Caco-2 (cell line): ENCODE measurements at regions not wholly inside any gene's neighbourhood (a gene's known extent, or its start where the extent isn't known, plus 50 kb on each side); places are given as distances from the start of the nearest gene placed in this dataset.
"Not testable (repeated sequence)": the region's sequence is repeated elsewhere in the genome, so short reads cannot be mapped to it uniquely, and the experiment has no call there.

Experiments used
- BruUV-seq: library from RNA; stranded (reverse); fragments of 400-500 nt; replicated peaks from 2 replicates; lab custom pipeline; 2021; lab: Mats Ljungman, UMichigan
- CTCF ChIA-PET: fragments of 300-600 bp; sonication (Branson Sonifier 250); formaldehyde crosslinking; loops from one replicate; lab custom pipeline; 2022; ENCODE audit warnings: antibody characterized with exemption; lab: Charles Lee
- POLR2A ChIA-PET: fragments of 300-600 bp; sonication (Branson Sonifier 250); formaldehyde crosslinking; loops from one replicate; lab custom pipeline; 2022; ENCODE audit warnings: antibody characterized with exemption; lab: Charles Lee
- DNase-seq, 2 experiments: peaks; one replicate each; pipeline versions ENCODE4 v3.0.0 to v3.0.0-alpha.2; 2020 to 2022
- H3K27me3 ChIP-seq: replicated peaks from 2 replicates; pipeline ENCODE4 v1.6.0; 2011; ENCODE audit warnings: low read length; ENCODE audit not compliant: control insufficient read depth, insufficient read depth
- H3K36me3 ChIP-seq: 2 replicates; pipeline ENCODE4 v1.5.1; 2011; ENCODE audit warnings: low read length; ENCODE audit not compliant: control insufficient read depth, insufficient read depth
- H3K4me1 ChIP-seq: fragments of 250-450 bp; sonication (Bioruptor Pico); 2 replicates; pipeline ENCODE4 v1.5.1; 2020; ENCODE audit warnings: mild to moderate bottlenecking
- H3K4me3 ChIP-seq: 2 replicates; pipeline ENCODE4 v1.5.1; 2011; ENCODE audit warnings: low read depth, mild to moderate bottlenecking, control low read depth, low read length
- H3K9me3 ChIP-seq: fragments of 250-450 bp; sonication (Bioruptor Pico); 2 replicates; pipeline ENCODE4 v1.5.1; 2020; ENCODE audit warnings: mild to moderate bottlenecking, moderate library complexity
- H3K27ac Mint-ChIP-seq: one replicate; pipeline ENCODE4 v1.8.0; 2022; ENCODE audit warnings: mixed read lengths; ENCODE audit not compliant: unreplicated experiment
- H3K27me3 Mint-ChIP-seq: one replicate; pipeline ENCODE4 v1.8.0; 2022; ENCODE audit warnings: mixed read lengths; ENCODE audit not compliant: insufficient read depth, unreplicated experiment
- H3K36me3 Mint-ChIP-seq: one replicate; pipeline ENCODE4 v1.8.0; 2022; ENCODE audit warnings: mild to moderate bottlenecking, mixed read lengths; ENCODE audit not compliant: insufficient read depth, unreplicated experiment
- H3K4me1 Mint-ChIP-seq: one replicate; pipeline ENCODE4 v1.8.0; 2022; ENCODE audit warnings: low read depth, mixed read lengths; ENCODE audit not compliant: unreplicated experiment
- H3K4me3 Mint-ChIP-seq: one replicate; pipeline ENCODE4 v1.8.0; 2022; ENCODE audit warnings: mild to moderate bottlenecking, moderate library complexity, mixed read lengths; ENCODE audit not compliant: unreplicated experiment
- H3K9me3 Mint-ChIP-seq: one replicate; pipeline ENCODE4 v1.8.0; 2022; ENCODE audit warnings: mixed read lengths; ENCODE audit not compliant: unreplicated experiment
- intact Hi-C: fragments of 100-400 bp; cut with micrococcal nuclease; formaldehyde crosslinking; loops from one replicate; pipeline ENCODE4 v1.10.0; 2022; ENCODE audit not compliant: unreplicated experiment
- TF ChIP-seq, protein P1 (sequence below), 2 experiments: fragments of 200-600 bp in 1 of 2; IDR thresholded peaks; 1 replicate in 1 of 2; 2 replicates in 1 of 2; pipeline versions ENCODE4 v1.5.1 to v1.8.0; 2011 to 2022; ENCODE audit warnings: antibody characterized with exemption in 1 of 2, control low read depth in 1 of 2, inconsistent platforms in 1 of 2, low read depth in 1 of 2, low read length in 1 of 2, mild to moderate bottlenecking in 1 of 2, moderate library complexity in 1 of 2; ENCODE audit not compliant: insufficient read depth in 1 of 2, severe bottlenecking in 1 of 2, unreplicated experiment in 1 of 2

DNA sequence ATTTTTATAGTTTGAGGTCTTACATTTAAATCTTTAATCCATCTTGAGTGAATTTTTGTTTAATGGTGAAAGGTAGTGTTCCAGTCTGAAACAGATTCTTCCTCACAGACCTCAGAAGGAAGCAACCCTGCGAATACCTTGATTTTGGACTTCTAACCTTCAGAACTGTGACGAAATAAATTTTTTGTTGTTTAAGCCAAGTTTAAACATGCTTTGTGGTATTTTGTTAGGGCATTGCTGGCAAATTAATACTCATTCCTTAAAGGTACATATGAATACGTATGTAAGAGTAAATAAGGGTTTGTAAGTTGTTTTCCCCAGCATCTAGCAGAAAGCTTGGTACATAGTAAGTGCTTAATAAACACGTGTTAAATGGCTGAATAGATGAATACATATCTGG, 100.3 kb downstream of the SEC16B start:
- Histone ChIP-seq H3K9me3 (no peaks in the 10 kb centered on the region), H3K36me3 (no peaks in the 10 kb centered on the region), H3K4me1 (peaks cover 28% of the 10 kb centered on the region), H3K4me3 (no peak overlapping the region), H3K27me3 (no peaks in the 10 kb centered on the region)
- Mint-ChIP-seq H3K4me3 (no peak overlapping the region), H3K4me1 (peaks cover 20% of the 10 kb centered on the region), H3K9me3 (peaks cover 10% of the 10 kb centered on the region), H3K27me3 (no peaks in the 10 kb centered on the region), H3K36me3 (no peaks in the 10 kb centered on the region), H3K27ac (no peak overlapping the region)
- intact Hi-C loops: no loop called here
- TF ChIP-seq, protein P1, sequence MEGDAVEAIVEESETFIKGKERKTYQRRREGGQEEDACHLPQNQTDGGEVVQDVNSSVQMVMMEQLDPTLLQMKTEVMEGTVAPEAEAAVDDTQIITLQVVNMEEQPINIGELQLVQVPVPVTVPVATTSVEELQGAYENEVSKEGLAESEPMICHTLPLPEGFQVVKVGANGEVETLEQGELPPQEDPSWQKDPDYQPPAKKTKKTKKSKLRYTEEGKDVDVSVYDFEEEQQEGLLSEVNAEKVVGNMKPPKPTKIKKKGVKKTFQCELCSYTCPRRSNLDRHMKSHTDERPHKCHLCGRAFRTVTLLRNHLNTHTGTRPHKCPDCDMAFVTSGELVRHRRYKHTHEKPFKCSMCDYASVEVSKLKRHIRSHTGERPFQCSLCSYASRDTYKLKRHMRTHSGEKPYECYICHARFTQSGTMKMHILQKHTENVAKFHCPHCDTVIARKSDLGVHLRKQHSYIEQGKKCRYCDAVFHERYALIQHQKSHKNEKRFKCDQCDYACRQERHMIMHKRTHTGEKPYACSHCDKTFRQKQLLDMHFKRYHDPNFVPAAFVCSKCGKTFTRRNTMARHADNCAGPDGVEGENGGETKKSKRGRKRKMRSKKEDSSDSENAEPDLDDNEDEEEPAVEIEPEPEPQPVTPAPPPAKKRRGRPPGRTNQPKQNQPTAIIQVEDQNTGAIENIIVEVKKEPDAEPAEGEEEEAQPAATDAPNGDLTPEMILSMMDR (IDR thresholded peaks at IDR 0.05; ENCODE audit: insufficient read depth in 1 of 2, low read depth in 1 of 2, low read length in 1 of 2, severe bottlenecking in 1 of 2, unreplicated experiment in 1 of 2): no peak
- CTCF ChIA-PET: no interaction called here
- DNase-seq: no peak
- BruUV-seq: no TSS peak
- POLR2A ChIA-PET: no interaction called here

DNA sequence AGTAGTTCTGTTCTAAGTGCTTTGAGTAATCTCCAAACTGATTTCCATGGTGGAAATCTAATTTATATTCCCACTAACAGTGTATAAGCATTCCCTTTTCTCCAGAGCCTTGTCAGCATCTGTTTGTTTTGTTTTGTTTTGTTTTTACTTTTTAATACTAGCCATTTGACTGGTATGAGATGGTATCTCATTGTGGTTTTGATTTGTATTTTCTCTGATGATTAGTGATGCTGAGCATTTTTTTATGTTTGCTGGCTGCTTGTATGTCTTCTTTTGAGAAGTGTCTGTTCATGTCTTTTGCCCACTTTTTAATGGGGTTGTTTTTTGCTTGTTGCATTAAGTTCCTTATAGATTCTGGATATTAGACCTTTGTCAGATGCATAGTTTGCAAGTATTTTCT, 100.8 kb downstream of the SEC16B start:
- BruUV-seq, POLR2A ChIA-PET: not testable (repeated sequence)

DNA sequence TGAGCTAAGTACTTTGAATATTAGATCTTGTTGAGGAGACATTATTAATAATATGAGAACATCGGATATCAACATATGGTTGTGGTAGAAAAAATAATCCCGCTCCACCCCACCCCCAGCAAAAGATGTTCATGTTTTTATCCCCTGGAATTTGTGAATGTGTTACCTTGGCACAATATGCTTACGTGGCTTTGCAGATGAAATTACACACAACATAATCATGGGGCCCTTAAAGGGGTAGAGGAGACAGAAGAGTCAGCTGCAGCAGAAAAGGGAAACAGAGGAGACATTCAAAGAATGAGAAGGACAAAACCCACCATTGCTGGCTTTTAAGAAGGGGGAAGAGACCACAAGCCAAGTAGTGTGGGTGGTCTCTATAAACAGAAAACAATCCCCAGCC, 104.1 kb downstream of the SEC16B start:
- H3K27me3 ChIP-seq: no peaks in the 10 kb centered on the region
- CTCF ChIA-PET: no interaction called here
- Mint-ChIP-seq H3K4me1 (no peaks in the 10 kb centered on the region), H3K27me3 (peaks cover 4% of the 10 kb centered on the region), H3K9me3 (peaks cover 13% of the 10 kb centered on the region), H3K36me3 (no peaks in the 10 kb centered on the region), H3K4me3 (no peak overlapping the region), H3K27ac (no peak overlapping the region)
- no peak for DNase-seq
- no TSS peak for BruUV-seq
- no peaks in the 10 kb centered on the region for H3K4me1 ChIP-seq
- intact Hi-C loops: no loop called here
- no peak overlapping the region for H3K4me3 ChIP-seq
- H3K9me3 ChIP-seq: no peaks in the 10 kb centered on the region
- no peaks in the 10 kb centered on the region for H3K36me3 ChIP-seq
- POLR2A ChIA-PET: no interaction called here
- TF ChIP-seq, protein P1 (IDR thresholded peaks at IDR 0.05; ENCODE audit: insufficient read depth in 1 of 2, low read depth in 1 of 2, low read length in 1 of 2, severe bottlenecking in 1 of 2, unreplicated experiment in 1 of 2): no peak

More for the DNA sequence above, 100.8 kb downstream of the SEC16B start:
- H3K4me3 ChIP-seq, H3K9me3 ChIP-seq, DNase-seq, H3K9me3 Mint-ChIP-seq, H3K27me3 ChIP-seq, H3K4me3 Mint-ChIP-seq, H3K36me3 Mint-ChIP-seq, H3K36me3 ChIP-seq, H3K27me3 Mint-ChIP-seq, CTCF ChIA-PET, H3K27ac Mint-ChIP-seq, intact Hi-C loops: not testable (repeated sequence)
- H3K4me1 Mint-ChIP-seq: peaks cover 20% of the 10 kb centered on the region
- peaks cover 28% of the 10 kb centered on the region for H3K4me1 ChIP-seq
